Suppressor macrophage treated with lipopolysaccharide for 1 hour (primary cell): ENCODE measurements at regions not wholly inside any gene's neighbourhood (a gene's known extent, or its start where the extent isn't known, plus 50 kb on each side); places are given as distances from the start of the nearest gene placed in this dataset.
A peak's percentile ranks its signal among the peaks of the same experiment; 100 is the strongest.
"Not testable (repeated sequence)": the region's sequence is repeated elsewhere in the genome, so short reads cannot be mapped to it uniquely, and the experiment has no call there.

Experiments
- DNase-seq, 3 donors: peaks; one replicate each; pipeline ENCODE4 v3.0.0-alpha.2; 2020 to 2022

DNA sequence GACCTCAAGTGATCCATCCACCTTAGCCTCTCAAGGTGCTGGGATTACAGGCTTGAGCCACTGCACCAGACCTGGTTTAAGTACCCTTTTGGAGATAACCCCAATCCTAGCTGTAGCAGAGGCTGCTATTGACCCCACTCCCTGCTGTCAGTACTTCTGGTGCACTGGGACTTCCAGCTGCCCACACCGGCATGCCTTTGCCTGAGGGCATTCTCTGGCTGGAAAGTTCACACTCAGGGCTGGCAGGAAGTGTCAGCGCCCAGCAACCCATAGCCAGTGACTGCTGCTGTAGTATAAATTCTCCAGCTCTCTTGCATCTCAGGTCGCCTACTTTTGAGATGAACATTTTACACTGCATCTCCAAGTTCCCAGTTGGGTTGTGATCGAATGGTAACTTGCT, 75.3 kb downstream of the UTRN start:
- DNase-seq, result peak in 2 of 3 donors; percentile 35 to 46

DNA sequence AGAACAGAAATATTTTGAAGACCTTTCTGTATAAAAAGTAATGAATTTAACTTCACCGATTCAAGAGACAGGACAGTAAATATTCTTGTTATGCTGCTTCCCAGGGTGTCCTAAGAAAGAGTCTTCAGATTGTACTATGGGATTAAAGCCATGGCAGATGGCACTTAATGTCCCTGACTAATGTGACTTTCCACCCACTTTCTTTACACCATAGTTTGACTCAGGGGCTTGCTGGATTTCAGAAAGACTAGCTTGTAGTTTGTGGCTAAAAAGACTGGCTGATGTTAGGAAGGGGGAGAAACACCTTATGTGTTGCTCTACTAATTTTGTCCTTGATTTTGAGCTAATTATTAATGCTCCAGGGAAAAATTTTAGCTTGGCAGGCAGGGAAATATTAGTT, 75.9 kb downstream of the UTRN start:
- DNase-seq, result peak; percentile 56 to 77 (median 74)

DNA sequence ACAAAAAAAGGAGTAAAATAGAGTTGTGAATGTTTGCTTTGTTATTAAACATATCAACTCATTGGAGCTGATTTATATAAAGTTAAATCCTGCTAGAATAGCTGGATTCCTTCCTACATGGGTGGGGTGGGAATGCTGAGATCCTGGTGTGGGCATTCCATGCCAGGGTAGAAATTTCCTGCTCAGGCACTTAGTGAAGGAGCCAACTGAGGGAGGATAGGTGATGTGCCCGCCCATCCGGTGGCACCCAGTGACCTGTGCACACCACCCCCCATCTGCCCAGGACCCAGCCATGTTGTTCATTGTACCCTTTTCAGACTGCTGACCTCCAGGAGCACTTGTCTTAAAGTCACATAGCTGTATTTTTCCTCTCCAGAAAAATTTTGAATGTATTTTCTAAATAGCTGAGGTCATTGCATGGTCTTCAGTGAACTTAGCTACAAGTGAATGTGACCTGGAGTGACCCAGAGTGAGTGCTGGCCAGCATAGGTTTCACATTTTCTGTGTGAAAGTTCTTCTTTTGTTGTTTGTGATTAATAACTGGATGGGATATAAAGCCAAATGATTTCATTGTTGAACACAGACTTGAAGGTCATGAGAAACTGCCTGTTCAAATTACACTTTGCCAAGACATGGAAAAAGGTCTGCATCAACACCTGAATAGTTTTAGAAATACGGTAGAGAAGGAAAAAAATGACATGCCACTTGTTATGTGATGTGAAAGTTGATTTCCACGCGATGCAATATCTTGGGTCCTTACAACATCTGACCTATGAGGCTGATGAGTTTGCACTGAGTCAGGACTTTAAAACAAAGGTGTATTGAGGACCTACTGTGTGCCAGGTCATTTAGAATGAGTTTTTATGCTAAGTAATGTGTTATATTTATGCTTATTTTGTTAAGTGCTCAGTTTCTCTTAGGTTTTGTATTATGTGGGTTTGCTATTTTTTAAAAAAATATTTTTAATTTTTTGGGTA, 77.2 kb downstream of the UTRN start:
- peak; percentile 67 to 89 (median 78) for DNase-seq

- DNase-seq, result peak; percentile 87 to 96 (median 96)
Measured at GRCh38 chr6:144364208-144364720, 79.1 kb downstream of the UTRN start.

GRCh38 chr6:144364782-144365181, 79.6 kb downstream of the UTRN start:
- DNase-seq, result peak; percentile 52 to 63 (median 57)

- DNase-seq, result peak; percentile 72 to 92 (median 91)
Measured at GRCh38 chr6:144365271-144365670, 80.1 kb downstream of the UTRN start.

- not testable (repeated sequence) for DNase-seq
Measured at GRCh38 chr6:144369696-144370095, 84.6 kb downstream of the UTRN start.

- no peak for DNase-seq
Measured at GRCh38 chr6:144372116-144372515, 87.0 kb downstream of the UTRN start.

DNA sequence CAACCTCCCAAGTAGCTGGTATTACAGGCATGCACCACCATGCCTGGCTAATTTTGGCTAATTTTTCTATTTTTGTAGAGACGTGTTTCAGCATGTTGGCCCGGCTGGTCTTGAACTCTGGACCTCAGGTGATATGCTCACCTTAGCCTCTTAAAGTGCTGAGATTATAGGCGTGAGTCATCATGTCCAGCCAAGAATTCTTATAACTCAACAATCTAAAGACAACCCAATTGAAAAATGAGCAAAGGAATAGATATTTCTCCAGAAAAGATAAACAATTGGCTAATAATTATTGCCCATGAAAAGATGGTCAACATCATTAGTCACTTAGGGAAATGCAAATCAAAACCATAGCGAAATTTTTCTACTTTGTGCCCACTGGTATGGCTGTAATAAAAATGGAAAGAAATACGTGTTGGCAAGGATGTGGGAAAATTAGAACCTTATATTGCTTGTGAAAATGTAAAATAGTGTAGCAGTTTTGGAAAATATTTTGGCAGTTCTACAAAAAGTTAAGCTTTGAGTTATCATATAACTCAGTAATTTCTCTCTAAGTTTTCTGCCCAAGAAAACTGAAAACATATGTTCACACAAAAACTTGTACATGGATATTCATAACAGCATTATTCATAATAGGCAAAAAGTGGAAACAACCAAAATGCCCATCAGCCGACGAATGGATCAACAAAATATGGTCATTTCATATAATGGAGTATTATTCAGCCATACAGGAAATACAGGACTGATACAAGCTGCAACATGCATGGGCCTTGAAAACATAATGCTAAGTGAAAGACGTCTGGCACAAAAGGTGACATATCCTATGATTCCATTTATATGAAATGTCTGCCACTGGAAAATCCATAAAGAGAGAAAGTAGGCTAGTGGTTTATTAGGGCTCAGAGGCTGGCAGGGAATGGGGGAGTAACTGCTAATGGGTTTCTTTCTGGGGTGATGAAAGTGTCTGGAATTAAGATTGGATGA, 87.8 kb downstream of the UTRN start:
- DNase-seq, result no peak

DNA sequence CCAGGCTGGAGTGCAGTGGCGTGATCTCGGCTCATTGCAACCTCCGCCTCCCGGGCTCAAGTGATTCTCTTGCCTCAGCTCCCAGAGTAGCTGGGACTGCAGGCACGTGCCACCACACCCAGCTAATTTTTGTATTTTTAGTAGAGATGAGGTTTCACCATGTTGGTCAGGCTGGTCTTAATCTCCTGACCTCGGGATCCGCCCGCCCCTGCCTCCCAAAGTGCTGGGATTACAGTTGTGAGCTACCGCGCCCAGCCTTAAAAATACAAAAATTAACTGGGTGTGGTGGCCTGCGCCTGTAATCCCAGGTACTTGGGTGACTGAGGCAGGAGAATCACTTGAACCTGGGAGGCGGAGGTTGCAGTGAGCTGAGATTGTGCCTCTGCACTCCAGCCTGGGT, 89.4 kb downstream of the UTRN start:
- DNase-seq, result not testable (repeated sequence)

GRCh38 chr6:144377586-144378210, 92.6 kb downstream of the UTRN start:
- DNase-seq, result peak in 1 of 3 donors; percentile 27

DNA sequence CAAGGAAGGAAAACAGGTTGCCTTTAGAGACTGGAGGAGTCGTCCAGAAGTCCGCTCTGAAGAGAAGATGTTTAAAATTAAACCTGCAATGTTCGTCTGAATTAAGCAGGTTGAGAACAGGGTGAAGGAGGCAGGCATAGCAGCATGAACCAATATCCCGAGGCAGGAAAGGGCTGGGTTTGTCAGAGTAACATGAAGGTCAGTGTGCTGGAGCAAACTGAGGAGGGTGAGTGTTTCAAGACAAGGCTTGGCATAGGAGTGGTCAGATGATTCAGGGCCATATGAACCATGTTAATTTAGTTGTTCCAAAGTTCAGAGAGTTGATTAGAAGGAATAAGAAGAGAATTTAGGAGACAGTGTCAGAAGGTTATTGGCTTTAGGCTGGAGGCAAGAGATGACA, 93.3 kb downstream of the UTRN start:
- DNase-seq, result no peak

DNA sequence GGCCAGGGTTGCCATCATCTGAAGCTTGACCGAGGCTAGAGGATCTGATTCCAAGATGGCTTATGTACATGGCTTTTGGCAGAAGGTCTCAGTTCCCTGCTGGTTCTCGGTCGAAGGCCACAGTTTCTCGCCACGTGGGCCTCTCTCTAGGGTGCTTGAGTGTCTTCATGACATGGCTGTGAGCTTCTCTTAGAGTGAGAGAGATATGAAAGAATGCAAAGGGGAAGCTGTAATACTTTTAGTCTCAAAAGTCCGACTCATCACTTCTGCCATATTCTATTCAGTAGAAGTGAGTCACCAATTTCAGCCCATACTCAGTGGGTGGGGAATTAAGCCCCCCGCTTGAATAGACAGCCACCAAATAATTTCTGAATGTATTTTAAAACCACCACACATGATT, 94.2 kb downstream of the UTRN start:
- DNase-seq, result peak; percentile 42 to 66 (median 63)

- not testable (repeated sequence) for DNase-seq
Measured at GRCh38 chr6:144381499-144381898, 96.4 kb downstream of the UTRN start.

GRCh38 chr6:144383336-144383735, 98.2 kb downstream of the UTRN start:
- no peak for DNase-seq

DNA sequence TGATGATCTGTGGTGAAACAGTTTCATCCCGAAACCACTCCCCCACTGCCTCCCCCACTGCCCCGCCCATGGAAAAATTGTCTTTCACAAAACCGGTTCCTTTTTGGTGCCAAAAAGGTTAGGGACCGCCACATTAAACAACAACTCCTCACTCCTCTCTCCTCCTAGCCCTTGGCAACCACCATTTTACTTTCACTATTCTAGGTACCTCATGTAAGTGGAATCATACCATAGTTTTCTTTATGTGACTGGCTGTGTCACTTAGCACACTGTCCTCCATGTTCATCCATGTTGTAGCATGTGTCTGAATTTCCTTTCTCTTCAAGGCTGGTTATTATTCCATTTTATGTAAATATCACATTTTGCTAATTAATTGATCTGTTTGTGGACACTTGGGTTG, 99.3 kb downstream of the UTRN start:
- DNase-seq, result no peak

- DNase-seq, result not testable (repeated sequence)
Measured at GRCh38 chr6:144389474-144389873, 104.3 kb downstream of the UTRN start.

- no peak for DNase-seq
Measured at GRCh38 chr6:144390202-144390601, 105.1 kb downstream of the UTRN start.

- no peak for DNase-seq
Measured at GRCh38 chr6:144390886-144391285, 105.8 kb downstream of the UTRN start.

- no peak for DNase-seq
Measured at GRCh38 chr6:144392536-144392935, 107.4 kb downstream of the UTRN start.

DNA sequence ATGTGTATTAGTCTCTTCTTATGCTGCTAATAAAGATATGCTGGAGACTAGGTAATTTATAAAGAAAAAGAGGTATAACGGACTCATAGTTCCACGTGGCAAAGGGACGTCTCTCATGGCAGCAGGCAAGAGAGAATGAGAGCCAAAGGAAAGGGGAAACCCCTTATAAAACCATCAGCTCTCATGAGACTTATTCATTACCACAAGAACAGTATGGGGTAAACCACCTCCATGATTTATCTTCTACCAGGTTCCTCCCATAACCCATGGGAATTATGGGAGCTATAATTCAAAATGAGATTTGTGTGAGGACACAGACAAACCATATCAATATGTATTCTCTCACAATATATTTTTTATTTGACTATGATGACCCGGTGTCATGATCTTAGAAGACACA, 109.1 kb downstream of the UTRN start:
- DNase-seq, result peak in 1 of 3 donors; percentile 30

DNA sequence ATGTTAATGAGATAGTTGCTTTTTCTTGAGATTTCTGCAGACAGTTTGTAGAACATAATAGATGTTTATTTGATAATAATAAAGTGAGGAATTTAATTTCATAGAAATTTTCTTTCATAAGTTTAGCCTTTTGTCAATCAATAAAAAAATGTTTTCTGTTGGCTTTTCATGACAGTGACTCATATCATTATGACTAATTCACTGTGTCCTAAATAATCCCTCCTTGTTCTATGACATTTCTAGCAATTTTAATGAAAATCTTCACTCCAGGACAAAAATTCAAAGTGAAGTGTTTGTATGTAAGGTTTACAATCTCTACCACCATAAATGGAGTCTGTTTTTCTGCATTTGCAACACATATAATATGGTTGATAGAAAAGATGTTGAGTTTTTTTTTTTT, 109.9 kb downstream of the UTRN start:
- peak in 2 of 3 donors; percentile 52 to 61 for DNase-seq
